Frontal cortex (tissue), 3 donors: ENCODE measurements at regions not wholly inside any gene's neighbourhood (a gene's known extent, or its start where the extent isn't known, plus 50 kb on each side); places are given as distances from the start of the nearest gene placed in this dataset.
"Not testable (repeated sequence)": the region's sequence is repeated elsewhere in the genome, so short reads cannot be mapped to it uniquely, and the experiment has no call there.

ENCODE experiments used
- DNase-seq, 2 donors: peaks; one replicate each; pipeline ENCODE4 v3.0.0; 2012; ENCODE audit warnings: low spot score in 2 of 2
- FAIRE-seq: peaks from 2 replicates; lab custom pipeline; 2012; peaks lifted over from hg19 to GRCh38; lab: Jason Lieb, UNC
- donor health status: control.
- donor health status: control.
- donor health status: control.

DNA sequence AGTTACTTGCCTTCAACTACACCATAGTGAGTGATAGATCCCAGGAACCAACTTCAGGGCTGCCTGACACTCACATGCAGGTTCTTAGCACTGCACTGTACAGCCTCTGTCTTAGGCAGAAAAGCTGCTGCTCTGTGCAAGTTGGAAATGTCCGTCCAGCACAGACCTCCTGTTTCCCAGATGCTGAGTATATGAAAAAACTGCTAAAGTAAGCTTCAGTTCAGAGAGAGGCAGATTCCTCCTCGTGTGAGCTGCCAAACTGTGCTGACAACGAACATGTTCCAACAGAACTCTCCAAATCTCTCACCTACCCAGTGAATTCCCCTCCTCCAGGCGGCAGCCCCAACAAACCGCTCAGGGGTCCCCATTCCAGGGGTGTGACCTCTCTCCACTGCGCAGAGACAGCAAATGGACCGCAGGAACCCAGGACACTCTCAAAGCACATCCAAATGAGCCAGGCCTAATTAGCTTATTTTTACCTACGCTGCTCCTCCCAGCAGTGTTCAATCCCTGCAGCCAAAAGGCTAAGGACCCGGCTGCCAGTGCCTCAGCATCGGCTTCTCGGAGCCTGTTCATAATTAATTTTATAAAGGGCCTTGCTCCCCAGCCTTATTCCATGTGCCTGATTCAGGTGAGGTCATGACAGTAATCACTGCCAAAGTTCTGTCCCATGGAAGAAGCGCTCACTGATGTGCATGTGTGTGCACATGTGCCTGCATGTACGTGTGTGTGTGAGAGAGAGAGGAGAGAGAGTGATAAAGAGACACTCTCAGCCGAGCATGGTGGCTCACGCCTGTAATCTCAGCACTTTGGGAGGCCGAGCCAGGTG is 159.5 kb upstream of the AUTS2 start:
- DNase-seq (no peak), FAIRE-seq (no peak)

DNA sequence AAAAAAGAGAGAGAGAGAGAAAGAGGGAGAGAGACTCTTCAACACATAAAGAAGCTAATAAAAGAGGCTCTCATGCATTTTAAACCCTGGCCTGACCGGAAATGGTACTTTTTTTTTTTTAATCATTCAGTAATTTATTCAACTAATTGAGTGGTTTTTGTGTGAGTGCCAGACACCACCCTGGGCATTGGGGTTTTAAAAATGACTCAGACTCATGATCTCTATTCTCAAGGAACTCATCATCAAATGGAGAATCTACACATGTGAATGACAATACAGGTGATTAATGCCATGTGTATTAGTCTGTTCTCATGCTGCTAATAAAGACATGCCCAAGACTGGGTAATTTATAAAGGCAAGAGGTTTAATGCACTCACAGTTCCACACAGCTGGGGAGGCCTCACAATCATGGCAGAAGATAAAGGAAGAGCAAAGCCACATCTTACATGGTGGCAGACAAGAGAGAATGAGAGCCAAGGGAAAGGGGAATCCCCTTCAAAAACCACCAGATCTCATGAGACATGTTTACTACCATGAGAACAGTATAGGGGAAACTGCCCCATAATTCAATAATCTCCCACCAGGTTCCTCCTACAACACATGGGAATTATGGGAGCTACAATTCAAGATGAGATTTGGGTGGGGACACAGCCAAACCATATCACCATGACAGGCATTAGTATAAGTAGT is 158.5 kb upstream of the AUTS2 start:
- FAIRE-seq (no peak), DNase-seq (no peak)

DNA sequence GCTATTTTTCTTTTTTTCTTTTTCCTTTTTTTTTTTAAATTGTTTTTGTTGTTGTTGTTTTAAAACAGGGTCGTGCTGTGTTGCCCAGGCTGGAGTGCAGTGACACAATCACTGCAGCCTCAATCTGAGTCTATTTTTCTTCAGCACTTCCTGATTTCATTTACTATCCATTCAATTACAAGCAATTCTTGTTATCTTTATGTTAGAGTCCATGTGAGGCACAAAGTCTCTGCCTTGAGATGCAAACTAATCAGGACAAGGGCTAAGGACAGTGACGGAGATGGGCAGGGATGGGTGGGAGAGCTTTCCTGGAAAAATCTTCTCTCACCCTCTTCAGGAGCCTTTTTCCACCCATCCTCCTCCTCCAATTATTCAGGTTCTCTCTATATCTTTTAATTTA is 157.3 kb upstream of the AUTS2 start:
- FAIRE-seq (no peak), DNase-seq (no peak)

DNA sequence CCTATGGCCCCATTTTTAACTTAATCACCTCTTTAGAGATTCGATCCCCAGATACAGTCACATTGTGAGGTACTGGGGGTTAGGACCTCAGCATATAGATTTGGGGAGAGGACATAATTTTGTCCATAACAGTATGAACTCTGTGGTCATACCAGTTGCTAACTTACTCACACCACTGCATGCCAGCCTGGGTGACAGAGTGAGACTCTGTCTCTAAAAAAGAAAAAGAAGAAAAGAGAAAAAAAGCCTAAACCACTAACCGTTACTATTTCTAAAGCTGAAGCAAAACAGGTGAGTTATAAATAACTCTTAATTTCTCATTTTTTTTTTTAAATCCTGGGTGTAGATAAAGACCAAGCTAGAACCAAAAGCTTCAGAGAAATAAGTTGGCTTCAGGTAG is 155.1 kb upstream of the AUTS2 start:
- FAIRE-seq (no peak), DNase-seq (no peak)

DNA sequence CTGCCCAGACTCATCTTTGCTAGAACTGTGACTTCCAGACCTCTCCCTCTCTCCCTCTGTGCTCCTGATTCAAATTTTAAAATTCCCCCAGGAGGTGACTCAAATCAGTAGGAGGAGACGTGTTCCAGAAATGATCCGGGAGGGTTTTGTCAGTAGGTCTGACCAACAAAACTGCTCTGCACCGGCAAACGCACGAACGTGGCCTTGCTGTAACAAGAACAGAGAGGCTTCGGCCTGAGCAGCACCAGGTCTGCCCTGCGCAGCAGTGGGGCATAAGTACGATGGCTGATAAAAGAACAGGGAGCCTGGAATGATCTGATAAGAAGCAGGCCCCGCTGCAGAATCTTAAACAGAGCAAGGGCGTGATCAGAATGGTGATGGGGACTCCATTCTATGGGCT is 152.7 kb upstream of the AUTS2 start:
- FAIRE-seq (no peak), DNase-seq (no peak)

DNA sequence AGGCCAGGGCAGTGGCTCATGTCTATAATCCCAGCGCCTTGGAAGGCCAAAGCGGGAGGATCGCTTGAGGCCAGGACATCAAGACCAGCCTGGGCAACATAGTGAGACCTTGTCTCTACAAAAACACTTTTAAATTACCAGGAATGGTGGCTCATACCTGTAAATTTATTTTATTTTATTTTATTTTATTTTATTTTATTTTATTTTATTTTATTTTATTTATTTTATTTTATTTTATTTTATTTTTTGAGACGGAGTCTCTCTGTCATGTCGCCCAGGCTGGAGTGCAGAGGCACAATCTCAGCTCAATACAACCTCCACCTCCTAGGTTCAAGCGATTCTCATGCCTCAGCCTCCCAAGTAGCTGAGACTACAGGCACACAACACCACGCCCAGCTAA is 152.1 kb upstream of the AUTS2 start:
- not testable (repeated sequence) for DNase-seq, FAIRE-seq

DNA sequence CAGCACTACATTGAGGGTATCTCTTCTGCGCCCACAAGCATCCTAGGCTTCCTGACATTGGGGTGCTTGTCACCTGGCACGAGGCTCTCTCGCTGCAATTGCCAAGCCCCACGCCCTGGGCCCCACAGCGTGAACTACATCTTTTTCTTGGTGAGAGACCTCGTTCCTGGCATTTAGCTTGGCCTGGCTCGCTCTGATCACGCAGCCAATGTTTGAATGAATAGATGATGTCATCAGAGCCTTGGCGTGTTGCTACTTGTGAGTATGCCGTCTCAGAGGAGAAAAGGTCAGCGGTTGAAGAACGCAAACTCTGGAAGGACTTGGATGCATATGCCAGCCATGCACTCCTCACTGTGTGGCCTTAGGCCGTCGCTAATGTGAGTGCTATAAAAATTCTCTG is 150.2 kb upstream of the AUTS2 start:
- FAIRE-seq (no peak), DNase-seq (no peak)

DNA sequence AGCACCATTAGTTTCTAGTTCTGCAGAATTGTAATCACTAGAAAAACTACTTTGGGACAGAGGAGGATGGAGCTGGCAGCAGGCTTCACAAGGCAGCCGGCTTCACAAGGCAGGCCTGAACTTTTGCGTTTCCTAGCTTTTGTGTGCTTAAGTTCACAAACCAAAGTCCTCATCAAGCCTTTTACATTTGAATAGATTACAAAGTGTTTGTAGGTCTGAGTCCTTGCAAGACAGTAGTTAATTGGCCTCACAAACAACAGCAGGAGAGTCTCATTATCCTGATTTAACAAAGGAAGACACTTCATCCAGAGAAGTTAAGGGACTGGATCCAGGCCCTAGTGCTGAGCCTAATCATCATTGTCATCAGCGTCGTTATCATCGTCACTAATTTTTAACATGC is 147.8 kb upstream of the AUTS2 start:
- no peak for DNase-seq

DNA sequence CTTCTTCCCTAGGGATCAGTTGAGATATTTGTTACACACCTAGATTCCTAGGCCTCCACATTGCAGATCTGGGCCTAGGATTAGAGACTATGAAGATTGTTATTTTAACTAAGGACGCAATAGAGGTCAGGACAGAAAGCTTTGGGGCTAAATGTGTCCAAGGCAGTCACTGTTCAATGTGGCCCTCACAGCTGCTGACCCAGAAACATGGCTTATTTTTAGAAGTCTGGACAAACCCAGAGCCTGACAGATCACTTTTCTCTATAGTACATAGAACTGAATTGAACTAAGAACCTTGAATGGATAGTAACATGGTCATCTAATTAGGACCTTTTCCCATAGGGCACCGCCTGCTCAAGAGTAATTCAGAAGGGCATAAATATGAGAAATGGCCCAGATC is 146.6 kb upstream of the AUTS2 start:
- DNase-seq, result no peak
- no peak for FAIRE-seq

More for the DNA sequence above, 147.8 kb upstream of the AUTS2 start:
- no peak for FAIRE-seq

DNA sequence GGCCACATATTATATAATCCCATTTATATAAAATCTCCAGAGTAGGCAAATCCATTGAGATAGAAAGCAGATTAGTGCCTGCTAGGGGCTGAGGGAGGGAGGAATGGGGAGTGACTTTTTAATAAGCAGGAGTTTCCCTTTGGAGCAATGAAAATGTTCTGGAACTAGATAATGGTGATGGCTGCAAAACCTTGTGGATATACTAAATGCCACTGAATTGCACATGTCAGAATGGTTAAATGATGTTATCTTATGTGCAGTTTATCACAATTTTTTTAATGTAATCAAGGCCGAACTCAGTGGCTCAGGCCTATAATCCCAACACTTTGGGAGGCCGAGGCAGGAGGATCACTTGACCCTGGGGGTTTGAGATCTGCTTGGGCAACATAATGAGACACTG is 145.5 kb upstream of the AUTS2 start:
- DNase-seq (no peak), FAIRE-seq (no peak)

DNA sequence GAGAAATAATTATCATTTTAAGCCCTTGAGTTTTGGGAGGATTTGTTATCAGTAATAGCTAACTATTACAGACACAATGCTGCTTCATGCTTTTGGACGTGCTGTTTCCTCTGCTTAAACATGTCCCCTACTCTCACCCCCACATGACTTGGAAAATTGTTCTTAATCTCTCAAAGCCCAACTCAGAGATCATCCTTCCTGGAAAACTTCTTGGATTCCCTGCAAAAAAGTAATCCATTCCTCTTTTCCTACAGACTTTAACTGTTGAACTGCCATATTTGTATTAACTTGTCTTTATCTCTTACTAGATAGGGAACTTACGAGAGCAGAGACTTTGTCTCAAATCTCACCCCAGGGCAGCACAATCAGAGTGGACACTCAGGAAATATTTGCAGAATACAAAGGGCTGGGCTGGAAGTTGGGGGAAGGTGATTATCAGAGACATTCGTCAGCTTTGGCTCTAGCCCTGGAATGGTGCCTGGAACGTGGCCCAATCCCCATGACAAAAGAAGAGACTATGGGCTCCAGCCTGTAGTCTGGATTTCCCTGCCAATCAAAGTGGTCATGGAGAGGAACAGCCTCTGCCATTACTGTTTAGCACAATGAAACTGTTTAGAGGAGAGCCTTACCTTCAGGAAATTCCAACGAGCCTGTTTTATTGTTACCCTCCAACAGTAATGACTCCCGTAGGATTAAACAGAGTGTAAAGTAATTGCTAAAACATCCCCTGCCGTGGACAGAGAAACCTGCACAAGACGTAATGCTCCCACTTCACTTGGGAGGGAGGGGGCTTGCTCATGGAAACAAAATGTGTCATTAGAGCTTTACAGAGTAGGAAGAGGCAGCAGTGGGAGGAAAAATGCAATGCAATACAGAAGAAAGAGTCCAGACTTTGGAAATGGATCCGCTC is 140.4 kb upstream of the AUTS2 start:
- FAIRE-seq (no peak), DNase-seq (no peak)

DNA sequence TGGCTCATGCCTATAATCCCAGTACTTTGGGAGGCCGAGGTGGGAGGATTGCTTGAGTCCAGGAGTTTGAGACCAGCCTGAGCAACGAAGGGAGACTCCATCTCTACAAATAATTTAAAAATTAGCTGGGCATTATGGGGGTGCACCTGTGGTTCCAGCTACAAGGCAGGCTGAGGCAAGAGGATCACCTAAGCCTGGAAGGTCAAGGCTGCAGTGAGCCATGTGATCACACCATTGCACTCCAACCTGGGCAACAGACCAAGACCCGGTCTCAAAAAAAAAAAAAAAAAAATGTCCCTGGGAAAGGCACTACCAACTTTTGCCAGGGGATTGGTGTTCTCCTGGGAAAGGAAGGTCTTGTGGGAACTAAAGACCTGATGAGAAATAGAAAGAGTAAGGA is 134.2 kb upstream of the AUTS2 start:
- FAIRE-seq, result no peak

DNA sequence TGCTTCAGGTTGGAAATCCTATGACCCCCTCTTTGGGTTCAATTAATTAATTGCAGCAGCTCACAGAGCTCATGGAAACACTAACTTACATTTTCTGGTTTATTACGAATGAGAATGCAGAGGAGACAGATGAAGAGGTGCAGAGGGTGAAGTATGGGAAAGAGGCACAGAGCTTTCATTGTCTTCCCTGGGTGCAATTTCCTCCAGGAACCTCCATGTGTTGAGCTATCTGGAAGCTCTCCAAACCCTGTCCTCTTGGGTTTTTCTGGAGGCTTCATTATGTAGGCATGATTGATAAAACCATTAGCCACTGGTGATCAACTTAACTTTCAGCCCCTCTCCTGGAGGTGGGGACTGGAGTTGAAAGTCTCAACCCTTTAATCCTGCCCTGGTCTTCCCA is 133.0 kb upstream of the AUTS2 start:
- DNase-seq, result no peak
- FAIRE-seq, result no peak

More for the DNA sequence above, 134.2 kb upstream of the AUTS2 start:
- DNase-seq, result no peak

DNA sequence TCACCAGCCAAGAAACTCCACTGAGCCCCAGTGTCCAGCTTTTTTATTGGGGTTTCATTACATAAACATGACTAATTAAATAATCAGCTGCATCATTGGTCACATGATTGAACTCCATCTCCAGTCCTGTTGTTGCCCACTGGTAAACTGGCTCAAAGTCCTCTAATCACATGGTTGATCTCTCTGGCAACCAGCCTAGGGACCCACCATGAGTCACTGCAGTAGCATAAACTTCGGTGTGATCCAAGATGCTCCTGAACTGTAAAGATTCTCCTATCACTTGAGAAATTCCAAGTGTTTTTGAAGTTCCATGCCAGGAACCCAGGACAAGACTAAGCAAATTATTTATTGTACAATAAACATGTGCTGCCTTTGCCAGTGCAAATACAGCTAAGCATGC is 130.4 kb upstream of the AUTS2 start:
- no peak for FAIRE-seq
- DNase-seq, result no peak

DNA sequence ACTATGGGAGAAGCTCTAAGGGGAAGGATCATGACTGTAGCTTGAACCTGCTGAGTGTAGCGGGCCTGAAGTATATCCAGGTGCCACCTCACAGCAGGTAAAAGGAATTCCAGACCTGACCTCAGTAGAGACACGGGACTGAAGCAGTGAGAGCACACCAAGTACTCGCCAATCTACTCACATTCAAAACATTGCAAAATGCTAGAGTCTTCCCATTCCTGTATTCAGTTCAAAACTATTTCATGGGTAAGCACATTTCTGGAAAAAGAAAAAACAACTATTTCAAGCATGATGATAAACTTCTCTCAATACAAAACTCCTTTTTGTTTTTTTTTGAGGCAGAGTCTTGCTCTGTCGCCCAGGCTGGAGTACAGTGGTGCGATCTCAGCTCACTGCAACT is 121.9 kb upstream of the AUTS2 start:
- FAIRE-seq, result no peak
- DNase-seq, result no peak

DNA sequence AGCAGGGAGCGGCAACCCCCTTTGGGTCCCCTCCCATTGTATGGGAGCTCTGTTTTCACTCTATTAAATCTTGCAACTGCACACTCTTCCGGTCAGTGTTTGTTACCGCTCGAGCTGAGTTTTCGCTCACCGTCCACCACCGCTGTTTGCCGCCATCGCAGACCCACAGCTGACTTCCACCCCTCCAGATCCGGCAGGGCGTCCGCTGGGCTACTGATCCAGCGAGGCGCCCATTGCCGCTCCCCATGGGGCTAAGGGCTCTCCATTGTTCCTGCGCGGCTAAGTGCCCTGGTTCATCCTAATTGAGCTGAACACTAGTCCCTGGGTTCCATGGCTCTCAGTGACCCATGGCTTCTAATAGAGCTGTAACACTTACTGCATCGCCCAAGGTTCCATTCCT is 115.6 kb upstream of the AUTS2 start:
- FAIRE-seq, result no peak

DNA sequence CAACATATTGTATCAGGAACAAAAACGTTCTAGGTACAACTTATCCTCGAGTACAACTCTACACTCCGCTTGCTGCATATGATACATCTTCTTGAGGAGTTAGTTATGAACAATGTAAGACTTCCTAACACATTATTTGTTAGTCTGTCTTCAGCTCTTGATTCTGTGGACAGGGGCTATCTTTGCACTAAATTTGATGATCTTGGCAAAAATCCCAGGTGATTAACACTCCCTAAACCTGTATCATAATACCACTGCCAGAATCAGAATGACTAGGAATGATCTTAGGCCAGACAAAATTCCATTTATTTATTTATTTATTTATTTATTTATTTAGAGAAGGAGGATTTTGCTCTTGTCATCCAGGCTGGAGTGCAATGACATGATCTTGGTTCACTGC is 108.7 kb upstream of the AUTS2 start:
- FAIRE-seq, result no peak

More for the DNA sequence above, 115.6 kb upstream of the AUTS2 start:
- DNase-seq, result no peak

DNA sequence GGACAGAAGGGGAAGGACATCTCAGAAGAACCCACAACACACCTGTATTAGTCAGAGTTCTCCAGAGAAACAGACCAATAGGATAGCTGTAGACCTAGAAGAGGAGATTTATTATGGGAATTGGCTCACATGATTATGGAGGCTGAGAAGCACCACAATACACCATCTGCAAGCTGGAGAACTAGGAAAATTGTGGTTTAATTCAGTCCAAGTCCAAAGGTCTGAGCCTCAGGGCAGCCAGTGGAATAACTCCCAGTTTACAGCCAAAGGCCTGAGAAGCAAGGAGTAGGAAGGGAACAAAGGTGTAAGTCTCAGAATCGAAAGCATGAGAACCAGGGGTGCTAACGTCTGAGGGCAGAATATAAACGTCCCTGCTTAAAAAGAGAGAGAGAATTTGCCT is 99.6 kb upstream of the AUTS2 start:
- no peak for DNase-seq
- no peak for FAIRE-seq

More for the DNA sequence above, 108.7 kb upstream of the AUTS2 start:
- no peak for DNase-seq

DNA sequence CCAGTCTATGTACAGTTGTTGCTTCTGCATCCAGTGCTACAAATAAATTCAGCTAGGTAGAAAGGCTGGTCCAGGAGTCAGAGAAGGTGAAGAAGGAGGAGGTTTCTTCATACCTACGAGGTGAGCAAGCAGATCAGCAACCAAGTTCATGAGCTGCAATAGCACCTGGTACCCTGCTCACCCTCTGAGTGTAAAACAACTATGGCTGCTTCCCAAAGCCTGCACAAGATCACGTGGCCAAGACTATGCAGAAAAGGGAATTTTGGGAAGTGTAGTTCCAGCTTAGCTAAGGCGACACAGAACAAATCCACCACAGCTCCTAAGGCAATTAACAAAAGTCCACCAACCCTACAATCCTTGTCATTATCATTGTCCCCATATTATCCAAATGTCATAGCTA is 95.9 kb upstream of the AUTS2 start:
- FAIRE-seq (no peak), DNase-seq (no peak)

DNA sequence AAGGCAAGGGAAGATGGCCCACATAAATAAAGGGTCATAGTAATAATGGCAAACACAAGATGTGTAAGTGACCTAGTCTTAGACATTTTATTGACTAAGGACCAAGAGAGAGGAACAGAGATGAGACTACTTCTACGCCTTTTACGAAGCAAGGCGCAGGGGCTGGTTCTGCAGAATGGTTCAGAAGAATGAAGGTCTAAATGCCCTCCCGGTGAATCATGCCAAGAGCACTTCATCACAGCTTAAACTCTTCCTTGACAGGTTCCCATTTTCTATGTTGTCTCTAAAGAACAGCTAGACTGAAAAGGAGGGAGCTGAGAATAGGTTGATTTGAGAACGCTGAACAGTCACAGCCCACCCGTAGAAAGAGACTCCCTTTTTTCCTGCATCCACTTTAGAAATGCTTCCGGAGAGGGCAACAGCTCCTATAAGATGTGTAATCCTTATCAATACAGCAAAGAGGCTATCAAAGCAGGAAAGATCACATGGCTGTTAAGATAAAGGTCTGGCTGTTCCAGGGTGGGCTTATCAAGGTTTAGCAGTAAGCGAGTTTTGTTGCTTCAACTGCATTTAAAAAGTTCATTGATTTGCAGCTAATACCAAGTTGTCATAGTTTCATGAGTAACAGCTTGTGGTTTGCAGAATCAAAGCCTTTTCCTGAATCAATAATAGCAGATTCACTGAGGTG is 93.4 kb upstream of the AUTS2 start:
- no peak for FAIRE-seq
- no peak for DNase-seq
